GM23248 (cell line): ENCODE measurements at regions not wholly inside any gene's neighbourhood (a gene's known extent, or its start where the extent isn't known, plus 50 kb on each side); places are given as distances from the start of the nearest gene placed in this dataset.

Experiments used
- EZH2 ChIP-seq: fragments of 200-600 bp; sonication (generic); IDR thresholded peaks from 2 replicates; pipeline ENCODE4 v1.6.1; 2018; ENCODE audit warnings: antibody characterized with exemption, mild to moderate bottlenecking; ENCODE audit not compliant: insufficient read depth, poor library complexity, severe bottlenecking
- EZH2phosphoT487 ChIP-seq: fragments of 200-600 bp; sonication (generic); IDR thresholded peaks from 2 replicates; pipeline ENCODE4 v1.6.1; 2018; ENCODE audit warnings: antibody characterized with exemption, moderate library complexity, mild to moderate bottlenecking, low read depth; ENCODE audit not compliant: insufficient read depth

DNA sequence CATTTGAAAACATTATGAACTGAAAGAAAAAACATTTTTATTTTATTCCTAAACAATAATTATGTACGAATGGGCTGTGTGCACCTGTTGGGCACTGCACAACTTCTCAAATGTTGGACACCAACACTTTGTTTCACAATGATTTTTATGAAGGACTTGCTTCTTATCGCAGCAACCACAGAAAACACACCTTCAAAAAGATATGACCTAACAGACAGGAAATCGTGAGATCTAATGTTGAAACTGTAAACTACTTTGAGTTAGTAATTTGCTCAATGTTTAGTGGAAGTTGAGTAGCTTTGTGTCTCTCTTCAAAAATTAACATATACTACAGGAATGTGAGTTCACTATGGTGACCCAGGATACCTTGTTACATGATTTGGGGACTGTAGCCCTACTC is 98.6 kb downstream of the NXPE2 start:
- TF ChIP-seq EZH2phosphoT487 (no peak), EZH2 (no peak)
